ENCODE measurements at regions not wholly inside any gene's neighbourhood (a gene's known extent, or its start where the extent isn't known, plus 50 kb on each side); places are given as distances from the start of the nearest gene placed in this dataset.

DNA sequence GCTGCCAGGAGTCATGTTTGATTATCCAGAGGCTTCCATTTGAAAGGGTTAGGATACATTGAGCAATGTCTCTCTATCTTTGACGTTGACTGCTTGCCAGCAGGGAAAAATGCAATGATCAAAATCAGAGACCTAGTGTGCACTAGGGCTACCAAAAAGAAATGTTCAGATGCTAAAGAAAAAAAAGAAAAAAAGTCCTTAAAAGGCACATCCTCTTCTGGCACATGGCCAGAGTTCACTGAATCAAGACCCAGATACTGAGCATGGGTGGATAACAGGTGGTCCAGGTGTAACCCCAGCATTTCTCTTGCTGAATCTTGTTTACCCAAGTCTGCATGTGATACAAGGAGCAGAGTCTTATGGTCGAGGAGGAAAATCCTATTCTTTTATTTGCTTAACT is 899.3 kb downstream of the SORCS3 start:
- Histone ChIP-seq H3K4me3 (ENCODE audit: low read length) (no peak overlapping the region), H3K36me3 (ENCODE audit: insufficient read depth, low read length) (no peaks in the 10 kb centered on the region), H3K9me3 (ENCODE audit: insufficient read depth, low read depth, low read length) (no peaks in the 10 kb centered on the region), H3K27me3 (ENCODE audit: insufficient read depth, low read length) (no peaks in the 10 kb centered on the region), H3K27ac (ENCODE audit: low read depth, low read length) (no peak overlapping the region), H3K9ac (ENCODE audit: low read depth, low read length) (no peak overlapping the region), H3K4me1 (ENCODE audit: insufficient read depth, low read length) (peaks cover 18% of the 10 kb centered on the region)
- WGBS: 91% methylated on average over 1 of the region's 2 CpGs

GRCh38 chr10:105538874-105539273 is 897.8 kb downstream of the SORCS3 start:
- Histone ChIP-seq H3K36me3 (ENCODE audit: insufficient read depth, low read length) (no peaks in the 10 kb centered on the region), H3K9ac (ENCODE audit: low read depth, low read length) (no peak overlapping the region), H3K27me3 (ENCODE audit: insufficient read depth, low read length) (no peaks in the 10 kb centered on the region), H3K9me3 (ENCODE audit: insufficient read depth, low read depth, low read length) (no peaks in the 10 kb centered on the region), H3K4me3 (ENCODE audit: low read length) (no peak overlapping the region), H3K27ac (ENCODE audit: low read depth, low read length) (peak overlapping the region; percentile 32; the same call in 1 of the 2 replicates), H3K4me1 (ENCODE audit: insufficient read depth, low read length) (peaks cover 18% of the 10 kb centered on the region)
- 6% methylated on average over 4 of the region's 4 CpGs for WGBS

- Histone ChIP-seq H3K27me3 (ENCODE audit: insufficient read depth, low read length) (no peaks in the 10 kb centered on the region), H3K27ac (ENCODE audit: low read depth, low read length) (no peak overlapping the region), H3K4me1 (ENCODE audit: insufficient read depth, low read length) (peaks cover 18% of the 10 kb centered on the region), H3K36me3 (ENCODE audit: insufficient read depth, low read length) (no peaks in the 10 kb centered on the region), H3K9ac (ENCODE audit: low read depth, low read length) (no peak overlapping the region), H3K9me3 (ENCODE audit: insufficient read depth, low read depth, low read length) (peaks cover 9% of the 10 kb centered on the region), H3K4me3 (ENCODE audit: low read length) (no peak overlapping the region)
- WGBS: 95% methylated on average over 3 of the region's 3 CpGs
Observed at GRCh38 chr10:105535478-105535877, 894.4 kb downstream of the SORCS3 start.

GRCh38 chr10:105534086-105534485 is 893.0 kb downstream of the SORCS3 start:
- Histone ChIP-seq H3K4me3 (ENCODE audit: low read length) (no peak overlapping the region), H3K4me1 (ENCODE audit: insufficient read depth, low read length) (peaks cover 11% of the 10 kb centered on the region), H3K36me3 (ENCODE audit: insufficient read depth, low read length) (no peaks in the 10 kb centered on the region), H3K9ac (ENCODE audit: low read depth, low read length) (no peak overlapping the region), H3K27me3 (ENCODE audit: insufficient read depth, low read length) (no peaks in the 10 kb centered on the region), H3K27ac (ENCODE audit: low read depth, low read length) (no peak overlapping the region), H3K9me3 (ENCODE audit: insufficient read depth, low read depth, low read length) (peaks cover 9% of the 10 kb centered on the region)
- 83% methylated on average over 1 of the region's 1 CpG for WGBS

GRCh38 chr10:105516511-105516910 is 875.4 kb downstream of the SORCS3 start:
- no peak overlapping the region for H3K27ac ChIP-seq (ENCODE audit: low read depth, low read length)
- H3K9ac ChIP-seq (ENCODE audit: low read depth, low read length): no peak overlapping the region
- no peaks in the 10 kb centered on the region for H3K27me3 ChIP-seq (ENCODE audit: insufficient read depth, low read length)
- no peaks in the 10 kb centered on the region for H3K4me1 ChIP-seq (ENCODE audit: insufficient read depth, low read length)
- no peaks in the 10 kb centered on the region for H3K36me3 ChIP-seq (ENCODE audit: insufficient read depth, low read length)
- 96% methylated on average over 2 of the region's 2 CpGs for WGBS
- no peak overlapping the region for H3K4me3 ChIP-seq (ENCODE audit: low read length)
- no peaks in the 10 kb centered on the region for H3K9me3 ChIP-seq (ENCODE audit: insufficient read depth, low read depth, low read length)

GRCh38 chr10:105514106-105514505 is 873.0 kb downstream of the SORCS3 start:
- Histone ChIP-seq H3K27me3 (ENCODE audit: insufficient read depth, low read length) (no peaks in the 10 kb centered on the region), H3K27ac (ENCODE audit: low read depth, low read length) (no peak overlapping the region), H3K9ac (ENCODE audit: low read depth, low read length) (no peak overlapping the region), H3K4me3 (ENCODE audit: low read length) (no peak overlapping the region), H3K9me3 (ENCODE audit: insufficient read depth, low read depth, low read length) (no peaks in the 10 kb centered on the region), H3K36me3 (ENCODE audit: insufficient read depth, low read length) (no peaks in the 10 kb centered on the region), H3K4me1 (ENCODE audit: insufficient read depth, low read length) (no peaks in the 10 kb centered on the region)
- 96% methylated on average over 7 of the region's 7 CpGs for WGBS

GRCh38 chr10:105509517-105509916 is 868.4 kb downstream of the SORCS3 start:
- 88% methylated on average over 3 of the region's 3 CpGs for WGBS

DNA sequence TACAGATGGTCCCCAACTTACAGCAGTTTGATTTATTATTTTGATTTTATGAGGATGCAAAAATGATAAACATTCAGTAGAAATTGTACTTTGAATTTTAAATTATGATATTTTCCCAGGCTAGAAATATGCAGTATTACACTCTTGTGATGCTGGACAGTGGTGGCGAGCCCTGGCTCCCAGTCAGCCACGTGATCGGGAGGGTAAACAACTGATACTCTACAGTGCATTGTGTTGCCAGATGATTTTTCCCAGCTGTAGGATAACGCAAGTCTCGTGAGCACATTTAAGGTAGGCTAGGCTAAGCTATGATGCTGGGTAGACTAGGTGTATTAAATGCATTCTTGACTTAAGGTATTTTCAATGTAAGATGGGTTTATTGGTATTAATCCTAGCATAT is 865.2 kb downstream of the SORCS3 start:
- no peaks in the 10 kb centered on the region for H3K9me3 ChIP-seq (ENCODE audit: insufficient read depth, low read depth, low read length)
- H3K9ac ChIP-seq (ENCODE audit: low read depth, low read length): no peak overlapping the region
- H3K4me3 ChIP-seq (ENCODE audit: low read length): no peak overlapping the region
- no peak overlapping the region for H3K27ac ChIP-seq (ENCODE audit: low read depth, low read length)
- no peaks in the 10 kb centered on the region for H3K36me3 ChIP-seq (ENCODE audit: insufficient read depth, low read length)
- no peaks in the 10 kb centered on the region for H3K27me3 ChIP-seq (ENCODE audit: insufficient read depth, low read length)
- 95% methylated on average over 5 of the region's 5 CpGs for WGBS
- H3K4me1 ChIP-seq (ENCODE audit: insufficient read depth, low read length): peaks cover 4% of the 10 kb centered on the region; the same call in 1 of the 2 replicates

More at GRCh38 chr10:105509517-105509916, 868.4 kb downstream of the SORCS3 start:
- Histone ChIP-seq H3K9ac (ENCODE audit: low read depth, low read length) (no peak overlapping the region), H3K4me3 (ENCODE audit: low read length) (no peak overlapping the region), H3K9me3 (ENCODE audit: insufficient read depth, low read depth, low read length) (no peaks in the 10 kb centered on the region), H3K36me3 (ENCODE audit: insufficient read depth, low read length) (no peaks in the 10 kb centered on the region), H3K27me3 (ENCODE audit: insufficient read depth, low read length) (no peaks in the 10 kb centered on the region), H3K4me1 (ENCODE audit: insufficient read depth, low read length) (no peaks in the 10 kb centered on the region), H3K27ac (ENCODE audit: low read depth, low read length) (no peak overlapping the region)

DNA sequence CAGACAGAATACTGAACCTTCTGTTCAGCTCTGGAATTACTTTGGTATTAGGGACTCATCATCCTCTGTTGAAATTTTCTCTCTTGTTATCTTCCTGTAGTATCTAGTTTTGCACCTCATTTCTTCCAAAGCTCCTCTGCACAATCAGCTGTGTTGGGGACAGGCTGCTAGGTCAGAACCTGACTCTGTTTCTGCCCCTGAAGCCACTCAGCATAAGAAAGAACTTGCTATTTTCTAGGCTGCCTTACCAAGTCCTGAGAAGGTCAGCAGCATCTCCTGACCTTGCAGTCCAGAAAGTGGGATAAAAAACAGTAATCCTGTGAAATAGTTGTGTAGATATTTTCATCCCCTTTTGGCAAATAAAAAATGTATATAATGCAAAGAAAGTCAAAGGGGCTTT is 862.6 kb downstream of the SORCS3 start:
- no peak overlapping the region for H3K27ac ChIP-seq (ENCODE audit: low read depth, low read length)

GRCh38 chr10:105502058-105502457 is 861.0 kb downstream of the SORCS3 start:
- Histone ChIP-seq H3K36me3 (ENCODE audit: insufficient read depth, low read length) (no peaks in the 10 kb centered on the region), H3K4me3 (ENCODE audit: low read length) (no peak overlapping the region), H3K9ac (ENCODE audit: low read depth, low read length) (no peak overlapping the region), H3K27me3 (ENCODE audit: insufficient read depth, low read length) (no peaks in the 10 kb centered on the region), H3K9me3 (ENCODE audit: insufficient read depth, low read depth, low read length) (no peaks in the 10 kb centered on the region), H3K27ac (ENCODE audit: low read depth, low read length) (no peak overlapping the region), H3K4me1 (ENCODE audit: insufficient read depth, low read length) (peaks cover 4% of the 10 kb centered on the region; the same call in 1 of the 2 replicates)
- 94% methylated on average over 3 of the region's 3 CpGs for WGBS

More for the DNA sequence above, 862.6 kb downstream of the SORCS3 start:
- Histone ChIP-seq H3K4me3 (ENCODE audit: low read length) (no peak overlapping the region), H3K4me1 (ENCODE audit: insufficient read depth, low read length) (peaks cover 4% of the 10 kb centered on the region; the same call in 1 of the 2 replicates), H3K9ac (ENCODE audit: low read depth, low read length) (no peak overlapping the region), H3K36me3 (ENCODE audit: insufficient read depth, low read length) (no peaks in the 10 kb centered on the region), H3K9me3 (ENCODE audit: insufficient read depth, low read depth, low read length) (no peaks in the 10 kb centered on the region), H3K27me3 (ENCODE audit: insufficient read depth, low read length) (no peaks in the 10 kb centered on the region)

GRCh38 chr10:105494944-105495343 is 853.9 kb downstream of the SORCS3 start:
- Histone ChIP-seq H3K9me3 (ENCODE audit: insufficient read depth, low read depth, low read length) (no peaks in the 10 kb centered on the region), H3K36me3 (ENCODE audit: insufficient read depth, low read length) (no peaks in the 10 kb centered on the region), H3K27ac (ENCODE audit: low read depth, low read length) (no peak overlapping the region), H3K9ac (ENCODE audit: low read depth, low read length) (no peak overlapping the region), H3K27me3 (ENCODE audit: insufficient read depth, low read length) (no peaks in the 10 kb centered on the region), H3K4me3 (ENCODE audit: low read length) (no peak overlapping the region), H3K4me1 (ENCODE audit: insufficient read depth, low read length) (no peaks in the 10 kb centered on the region)
- 98% methylated on average over 4 of the region's 4 CpGs for WGBS

GRCh38 chr10:105494303-105494702 is 853.2 kb downstream of the SORCS3 start:
- no peaks in the 10 kb centered on the region for H3K4me1 ChIP-seq (ENCODE audit: insufficient read depth, low read length)
- no peaks in the 10 kb centered on the region for H3K36me3 ChIP-seq (ENCODE audit: insufficient read depth, low read length)
- H3K27ac ChIP-seq (ENCODE audit: low read depth, low read length): no peak overlapping the region
- no peaks in the 10 kb centered on the region for H3K27me3 ChIP-seq (ENCODE audit: insufficient read depth, low read length)
- no peaks in the 10 kb centered on the region for H3K9me3 ChIP-seq (ENCODE audit: insufficient read depth, low read depth, low read length)
- no peak overlapping the region for H3K9ac ChIP-seq (ENCODE audit: low read depth, low read length)
- H3K4me3 ChIP-seq (ENCODE audit: low read length): no peak overlapping the region
- 95% methylated on average over 1 of the region's 2 CpGs for WGBS

Measured in HUES64 (cell line).